HCT116 (cell line): ENCODE measurements at regions not wholly inside any gene's neighbourhood (a gene's known extent, or its start where the extent isn't known, plus 50 kb on each side); places are given as distances from the start of the nearest gene placed in this dataset.
A peak's percentile ranks its signal among the peaks of the same experiment; 100 is the strongest.
"Not testable (repeated sequence)": the region's sequence is repeated elsewhere in the genome, so short reads cannot be mapped to it uniquely, and the experiment has no call there.

Experiments
- ATAC-seq: fragments of 200-7000 bp; cut with Tn5 transposase; 2 replicates; pipeline ENCODE4 v1.9.1; 2020; ENCODE audit warnings: mild to moderate bottlenecking, moderate library complexity
- BruUV-seq: library from RNA; stranded (reverse); fragments of 400-500 nt; replicated peaks from 2 replicates; lab custom pipeline; 2021; lab: Mats Ljungman, UMichigan
- CTCF ChIA-PET: fragments of 300-600 bp; sonication (Branson Sonifier 250); formaldehyde crosslinking; loops from one replicate; lab custom pipeline; 2021; ENCODE audit warnings: antibody characterized with exemption; lab: Charles Lee
- POLR2A ChIA-PET: fragments of 300-600, 350-600 bp; sonication (Branson Sonifier 250); formaldehyde crosslinking; loops from one replicate; lab custom pipeline; 2021; ENCODE audit warnings: antibody characterized with exemption; lab: Charles Lee
- RAD21 ChIA-PET, 2 experiments: fragments of 300-600 bp; sonication (Branson Sonifier 250); formaldehyde crosslinking; loops; one replicate each; lab custom pipeline; 2023; ENCODE audit warnings: low total read pairs in 2 of 2; ENCODE audit not compliant: uncharacterized antibody in 2 of 2, unreplicated experiment in 2 of 2, low non-redundant PET in 1 of 2; lab: Charles Lee
- DNase-seq: peaks from one replicate; pipeline ENCODE4 v3.0.0-alpha.2; 2010; ENCODE audit warnings: low read depth, low spot score
- H2AFZ ChIP-seq: fragments of 200-600 bp; shearing (Covaris generic), sonication (generic); 2 replicates; pipeline ENCODE4 v1.6.1; 2017; ENCODE audit warnings: low read depth, mixed run types, mixed read lengths, antibody characterized with exemption, low read length; ENCODE audit not compliant: poor library complexity, severe bottlenecking
- H3K27ac ChIP-seq: 2 replicates; pipeline ENCODE4 v1.5.1; 2012; ENCODE audit warnings: low read depth, low read length
- H3K27me3 ChIP-seq: fragments of 200-600 bp; sonication (generic); 2 replicates; pipeline ENCODE4 v1.6.1; 2016; ENCODE audit warnings: mixed run types, low read length, mixed read lengths; ENCODE audit not compliant: insufficient read depth
- H3K36me3 ChIP-seq, 2 experiments: fragments of 200-500 bp in 1 of 2; fragments of 200-600 bp in 1 of 2; sonication (Bioruptor generic) in 1 of 2; sonication (generic) in 1 of 2; 2 replicates each; pipeline versions ENCODE4 v1.5.1 to v1.6.1; 2014 to 2016; ENCODE audit warnings: low read length in 2 of 2, inconsistent platforms in 1 of 2, mixed read lengths in 1 of 2, mixed run types in 1 of 2; ENCODE audit not compliant: insufficient read depth in 2 of 2, control insufficient read depth in 1 of 2
- H3K4me1 ChIP-seq, 2 experiments: fragments of 200-600 bp in 1 of 2; sonication (generic) in 1 of 2; 2 replicates each; pipeline versions ENCODE4 v1.5.1 to v1.6.1; 2012 to 2017; ENCODE audit warnings: low read length in 2 of 2, inconsistent platforms in 1 of 2, mild to moderate bottlenecking in 1 of 2, mixed read lengths in 1 of 2, mixed run types in 1 of 2, moderate library complexity in 1 of 2; ENCODE audit not compliant: insufficient read depth in 2 of 2, control insufficient read depth in 1 of 2
- H3K4me2 ChIP-seq: fragments of 200-600 bp; sonication (generic); 2 replicates; pipeline ENCODE4 v1.6.1; 2017; ENCODE audit warnings: mixed run types, low read length, mixed read lengths
- H3K4me3 ChIP-seq, 2 experiments: fragments of 200-600 bp in 1 of 2; sonication (generic) in 1 of 2; replicated peaks in 1 of 2; 2 replicates each; pipeline ENCODE4 v1.5.1; 2011 to 2016; ENCODE audit warnings: low read length in 2 of 2, control low read depth in 1 of 2, low read depth in 1 of 2, mild to moderate bottlenecking in 1 of 2, mixed read lengths in 1 of 2, mixed run types in 1 of 2
- H3K79me2 ChIP-seq: fragments of 200-600 bp; sonication (generic); 2 replicates; pipeline ENCODE4 v1.6.1; 2017; ENCODE audit warnings: mild to moderate bottlenecking, mixed run types, low read length, moderate library complexity, mixed read lengths; ENCODE audit not compliant: insufficient read depth
- H3K9ac ChIP-seq: fragments of 200-600 bp; sonication (generic); 2 replicates; pipeline ENCODE4 v1.6.1; 2016; ENCODE audit warnings: low read length, mixed read lengths
- H3K9me2 ChIP-seq: fragments of 200-600 bp; sonication (generic), shearing (Covaris generic); 2 replicates; pipeline ENCODE4 v1.6.1; 2017; ENCODE audit warnings: mixed run types, mild to moderate bottlenecking, moderate library complexity; ENCODE audit not compliant: insufficient read depth
- H3K9me3 ChIP-seq, 2 experiments: fragments of 200-500 bp in 1 of 2; fragments of 200-600 bp in 1 of 2; sonication (Bioruptor generic) in 1 of 2; sonication (generic) in 1 of 2; 2 replicates each; pipeline ENCODE4 v1.6.1; 2014 to 2017; ENCODE audit warnings: low read length in 2 of 2, mixed read lengths in 2 of 2, inconsistent platforms in 1 of 2, low read depth in 1 of 2, mild to moderate bottlenecking in 1 of 2, mixed run types in 1 of 2, moderate library complexity in 1 of 2; ENCODE audit not compliant: control insufficient read depth in 1 of 2, insufficient read depth in 1 of 2
- H4K20me1 ChIP-seq: fragments of 200-600 bp; sonication (generic), shearing (Covaris generic); 2 replicates; pipeline ENCODE4 v1.6.1; 2017; ENCODE audit warnings: mixed run types, mild to moderate bottlenecking, moderate library complexity; ENCODE audit not compliant: insufficient read depth
- EGR1 ChIP-seq: IDR thresholded peaks from 2 replicates; pipeline ENCODE4 v1.6.1; 2012; ENCODE audit warnings: low read depth
- EZH2 ChIP-seq: fragments of 200-600 bp; sonication (generic); IDR thresholded peaks from 2 replicates; pipeline ENCODE4 v1.6.1; 2017; ENCODE audit warnings: antibody characterized with exemption, mixed run types
- JUND ChIP-seq: IDR thresholded peaks from 2 replicates; pipeline ENCODE4 v1.6.1; 2012
- POLR2A ChIP-seq: IDR thresholded peaks from 2 replicates; pipeline ENCODE4 v1.7.0; 2011; ENCODE audit warnings: borderline replicate concordance; ENCODE audit not compliant: insufficient read depth, insufficient read length; ENCODE audit errors: extremely low read depth
- POLR2AphosphoS5 ChIP-seq: IDR thresholded peaks from 2 replicates; pipeline ENCODE4 v1.6.1; 2011; ENCODE audit warnings: mild to moderate bottlenecking, low read depth, low read length, moderate library complexity
- RAD21 ChIP-seq: IDR thresholded peaks from 2 replicates; pipeline ENCODE4 v1.6.1; 2012; ENCODE audit warnings: low read depth, mild to moderate bottlenecking
- SRF ChIP-seq: IDR thresholded peaks from 2 replicates; pipeline ENCODE4 v1.6.1; 2012; ENCODE audit warnings: low read depth
- TCF7L2 ChIP-seq: IDR thresholded peaks from 2 replicates; pipeline ENCODE4 v1.7.0; 2011; ENCODE audit warnings: borderline replicate concordance, inconsistent platforms; ENCODE audit not compliant: insufficient read depth, insufficient read length; ENCODE audit errors: extremely low read depth
- ZNF274 ChIP-seq: fragments of 200-500 bp; sonication (Bioruptor generic); IDR thresholded peaks from 2 replicates; pipeline ENCODE4 v1.6.1; 2014; ENCODE audit warnings: mild to moderate bottlenecking, low read depth, low read length, inconsistent platforms
- intact Hi-C: fragments of 100-400 bp; cut with micrococcal nuclease; formaldehyde crosslinking; loops from 2 replicates; pipeline ENCODE4 v1.10.0; 2022

GRCh38 chr13:44312834-44313551, 60.6 kb upstream of the SERP2 start:
- no peaks in the 10 kb centered on the region for H3K79me2 ChIP-seq
- no peak for TF ChIP-seq SRF
- TF ChIP-seq POLR2AphosphoS5, result peak; percentile 18; the same call in 1 of the 2 replicates
- TF ChIP-seq TCF7L2, result peak; percentile 27
- H3K9me2 ChIP-seq, result no peaks in the 10 kb centered on the region
- peak overlapping the region; percentile 83 for H3K27ac ChIP-seq
- no peaks in the 10 kb centered on the region for H4K20me1 ChIP-seq
- no peak overlapping the region for H2AFZ ChIP-seq
- peak; percentile 88 for DNase-seq
- H3K9me3 ChIP-seq, result no peaks in the 10 kb centered on the region
- RAD21 ChIA-PET, result no interaction called here
- intact Hi-C loops, result loop anchor here (1.0 kb wide), 2 partner anchors 70 to 120 kb away; no protein-coding TSS in a partner anchor
- peaks cover 52 to 80% of the 10 kb centered on the region in 2 experiments for H3K4me1 ChIP-seq
- POLR2A ChIA-PET, result interaction anchor here (7.2 kb wide), 1 partner anchor 122 kb away, joined by 83 read pairs; no protein-coding TSS in a partner anchor
- H3K27me3 ChIP-seq, result no peaks in the 10 kb centered on the region
- TSS peak; percentile 92 for BruUV-seq
- 0 out of 4 replicates have a peak, but pooled peaks cover 0 to 6% of the 10 kb centered on the region in 2 experiments for H3K36me3 ChIP-seq
- H3K9ac ChIP-seq, result peak overlapping the region; percentile 68
- H3K4me3 ChIP-seq, result peak overlapping the region in 1 of 2 experiments; percentile 32; a peak in 2 of 4 replicates
- ATAC-seq, result peak; percentile 79
- CTCF ChIA-PET, result no interaction called here
- H3K4me2 ChIP-seq, result peak overlapping the region; percentile 66

GRCh38 chr13:44313674-44314073, 60.0 kb upstream of the SERP2 start:
- Histone ChIP-seq H3K4me1 (peaks cover 45 to 77% of the 10 kb centered on the region in 2 experiments), H3K27me3 (no peaks in the 10 kb centered on the region), H3K79me2 (no peaks in the 10 kb centered on the region), H2AFZ (no peak overlapping the region), H3K9me2 (no peaks in the 10 kb centered on the region), H3K4me3 (peak overlapping the region in 1 of 2 experiments; percentile 32; a peak in 2 of 4 replicates), H4K20me1 (no peaks in the 10 kb centered on the region), H3K4me2 (peak overlapping the region; percentile 66), H3K9ac (peak overlapping the region; percentile 68), H3K36me3 (0 out of 4 replicates have a peak, but pooled peaks cover 0 to 6% of the 10 kb centered on the region in 2 experiments), H3K9me3 (no peaks in the 10 kb centered on the region), H3K27ac (peak overlapping the region; percentile 83)
- no peak for TF ChIP-seq JUND
- TF ChIP-seq ZNF274, result no peak
- peak; percentile 24 for TF ChIP-seq POLR2A
- TF ChIP-seq RAD21, result no peak
- TF ChIP-seq TCF7L2, result peak; percentile 38
- no peak for TF ChIP-seq EGR1
- peak; percentile 61; the same call in 1 of the 2 replicates for TF ChIP-seq POLR2AphosphoS5
- no peak for TF ChIP-seq EZH2
- CTCF ChIA-PET, result no interaction called here
- no TSS peak for BruUV-seq
- intact Hi-C loops, result loop anchor here (1.0 kb wide), 2 partner anchors 70 to 120 kb away; no protein-coding TSS in a partner anchor
- ATAC-seq, result peak; percentile 67
- POLR2A ChIA-PET, result interaction anchor here (0.6 to 7.2 kb wide), 2 partner anchors 121 to 172 kb away, joined by 4 to 83 read pairs; no protein-coding TSS in a partner anchor
- RAD21 ChIA-PET, result no interaction called here
- peak; percentile 93 for DNase-seq

GRCh38 chr13:44314160-44314559, 59.5 kb upstream of the SERP2 start:
- Histone ChIP-seq H3K4me1 (peaks cover 44 to 72% of the 10 kb centered on the region in 2 experiments), H3K4me2 (peak overlapping the region; percentile 66), H3K27ac (peak overlapping the region; percentile 83), H3K9ac (peak overlapping the region; percentile 68)
- H3K79me2 ChIP-seq, H4K20me1 ChIP-seq, DNase-seq, H3K9me2 ChIP-seq, CTCF ChIA-PET, H3K27me3 ChIP-seq, H3K36me3 ChIP-seq, RAD21 ChIA-PET, H3K4me3 ChIP-seq, intact Hi-C loops, H3K9me3 ChIP-seq, ATAC-seq, H2AFZ ChIP-seq: not testable (repeated sequence)
- POLR2A ChIA-PET, result interaction anchor here (0.6 to 7.2 kb wide), 2 partner anchors 121 to 172 kb away, joined by 4 to 83 read pairs; no protein-coding TSS in a partner anchor
- BruUV-seq, result TSS peak; percentile 92
